NCI-H526 treated with DMSO at 0.1 percent for 48 hours (cell line): ENCODE measurements at regions not wholly inside any gene's neighbourhood (a gene's known extent, or its start where the extent isn't known, plus 50 kb on each side); places are given as distances from the start of the nearest gene placed in this dataset.
"Not testable (repeated sequence)": the region's sequence is repeated elsewhere in the genome, so short reads cannot be mapped to it uniquely, and the experiment has no call there.

Source experiments
- DNase-seq: peaks from one replicate; lab custom pipeline; 2025; lab: John Stamatoyannopoulos, UW

GRCh38 chr15:29511663-29512062 is 242.0 kb upstream of the NSMCE3 start:
- no peak for DNase-seq

GRCh38 chr15:29505535-29505934 is 235.9 kb upstream of the NSMCE3 start:
- DNase-seq = not testable (repeated sequence)

DNA sequence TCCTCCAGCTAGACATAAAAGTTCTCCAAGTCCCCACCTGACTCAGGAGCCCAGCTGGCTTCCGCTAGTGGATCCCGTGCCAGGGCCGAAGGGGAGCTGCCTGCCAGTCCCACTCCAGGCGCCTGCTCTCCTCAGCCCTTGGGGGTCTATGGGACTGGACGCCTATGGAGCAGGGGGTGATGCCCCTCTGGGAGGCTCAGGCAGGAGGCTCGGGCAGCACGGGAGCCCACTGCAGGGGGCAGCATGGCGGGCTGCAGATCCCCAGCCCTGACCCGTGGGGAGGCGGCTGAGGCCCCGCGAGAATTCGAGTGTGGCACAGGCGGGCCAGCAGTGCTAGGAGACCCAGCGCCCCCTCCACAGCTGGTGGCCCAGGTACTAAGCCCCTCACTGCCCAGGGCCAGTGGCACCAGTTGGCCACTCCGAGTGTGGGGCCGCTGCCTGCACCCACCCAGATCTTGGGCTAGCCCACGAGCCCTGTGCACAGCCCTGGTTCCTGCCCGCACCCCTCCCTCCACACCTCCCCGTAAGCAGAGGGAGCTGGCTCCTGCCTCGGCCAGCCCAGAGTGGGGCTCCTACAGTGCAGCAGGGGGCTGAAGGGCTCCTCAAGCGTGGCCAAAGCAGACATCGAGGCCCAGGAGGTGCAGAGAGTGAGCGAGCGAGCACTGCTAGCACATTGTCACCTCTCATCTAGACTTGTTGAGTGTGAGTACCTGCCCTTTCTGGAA is 221.3 kb upstream of the NSMCE3 start:
- no peak for DNase-seq

DNA sequence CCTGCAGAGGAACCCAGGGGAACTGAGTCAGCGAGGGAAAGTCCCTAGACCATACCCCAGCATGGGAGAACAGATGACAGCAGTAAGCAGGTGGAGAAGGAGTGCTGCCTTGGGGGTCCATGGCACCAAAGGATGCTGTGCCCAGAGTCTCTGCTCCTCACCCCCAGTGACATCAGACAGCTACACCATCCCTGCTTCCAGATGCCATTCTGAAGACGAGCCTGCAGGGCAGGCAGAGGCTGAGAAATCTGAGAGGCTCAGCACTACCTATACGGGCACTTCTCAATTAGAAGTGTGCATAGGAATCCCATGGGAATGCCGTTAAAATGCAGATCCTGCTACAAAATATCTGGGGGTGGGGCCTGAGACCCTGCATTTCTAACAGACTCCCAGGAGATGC is 211.3 kb upstream of the NSMCE3 start:
- DNase-seq = no peak

DNA sequence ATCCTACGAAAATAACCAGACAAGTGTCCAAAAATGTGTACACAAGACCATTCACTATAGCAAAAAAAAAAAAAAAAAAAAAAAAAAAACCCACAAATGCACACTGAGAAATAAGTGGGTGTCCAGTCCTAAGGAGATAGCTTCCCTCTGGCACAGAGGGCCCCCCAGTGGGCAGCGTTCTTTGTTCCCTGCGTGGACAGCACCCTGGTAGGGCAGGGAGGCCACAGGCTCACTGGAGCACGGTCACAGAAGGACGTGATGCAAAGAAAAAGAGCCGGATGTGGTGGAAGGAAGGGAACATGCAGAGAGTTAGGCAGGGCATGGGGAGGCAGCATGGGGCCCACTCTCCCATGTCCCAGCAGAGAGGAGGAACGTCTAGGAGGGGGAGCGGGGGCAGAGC is 210.7 kb upstream of the NSMCE3 start:
- DNase-seq = no peak

DNA sequence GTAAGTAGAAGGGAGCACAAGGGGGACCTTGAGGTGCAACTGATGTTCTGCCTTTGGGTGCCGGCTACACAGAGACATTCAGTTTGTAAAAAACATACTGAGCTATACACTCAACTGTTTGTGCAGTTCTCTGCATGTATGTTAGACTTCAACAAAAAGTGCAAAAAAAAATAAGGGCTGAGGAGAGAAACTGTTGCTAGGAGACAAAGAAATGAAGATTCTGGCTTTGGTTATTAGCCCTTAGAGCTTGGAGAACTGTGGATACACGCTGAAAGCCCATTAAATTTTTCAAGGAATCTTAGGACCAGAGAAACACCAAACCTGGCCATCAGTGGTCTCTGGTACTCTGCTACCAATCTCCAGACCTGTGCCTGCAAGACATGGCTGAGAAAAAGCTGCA is 207.6 kb upstream of the NSMCE3 start:
- no peak for DNase-seq

GRCh38 chr15:29476503-29477080 is 207.0 kb upstream of the NSMCE3 start:
- DNase-seq = no peak

GRCh38 chr15:29475096-29475495 is 205.5 kb upstream of the NSMCE3 start:
- no peak for DNase-seq

- DNase-seq = no peak
Observed at GRCh38 chr15:29473621-29474105, 204.0 kb upstream of the NSMCE3 start.

DNA sequence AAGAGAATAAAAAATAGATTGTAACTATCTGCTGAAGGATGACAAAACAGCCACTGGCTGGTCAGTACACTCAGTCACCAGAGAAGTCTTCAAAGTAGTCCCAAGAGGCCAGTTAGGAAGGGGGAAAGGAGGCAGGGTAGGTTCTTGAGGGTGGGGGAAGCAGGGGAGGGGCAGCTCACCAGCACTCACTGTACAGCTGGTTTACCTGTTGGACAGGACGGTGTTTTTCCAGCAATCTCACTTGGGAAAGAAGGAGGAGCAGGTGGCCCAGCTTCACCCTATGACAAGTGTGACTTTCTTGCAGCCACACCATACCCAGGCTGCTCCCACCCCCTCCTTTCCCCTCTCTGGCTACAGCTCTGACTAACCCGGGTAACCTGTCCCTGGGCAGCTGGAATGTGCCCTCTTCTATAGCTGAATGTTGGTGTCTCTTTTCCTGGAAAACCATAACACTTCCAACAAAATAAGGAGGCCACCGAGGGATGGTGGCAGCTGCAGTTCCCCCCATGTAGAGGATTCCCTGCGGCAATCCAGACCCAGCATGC is 203.4 kb upstream of the NSMCE3 start:
- no peak for DNase-seq

GRCh38 chr15:29471757-29472156 is 202.1 kb upstream of the NSMCE3 start:
- no peak for DNase-seq

DNA sequence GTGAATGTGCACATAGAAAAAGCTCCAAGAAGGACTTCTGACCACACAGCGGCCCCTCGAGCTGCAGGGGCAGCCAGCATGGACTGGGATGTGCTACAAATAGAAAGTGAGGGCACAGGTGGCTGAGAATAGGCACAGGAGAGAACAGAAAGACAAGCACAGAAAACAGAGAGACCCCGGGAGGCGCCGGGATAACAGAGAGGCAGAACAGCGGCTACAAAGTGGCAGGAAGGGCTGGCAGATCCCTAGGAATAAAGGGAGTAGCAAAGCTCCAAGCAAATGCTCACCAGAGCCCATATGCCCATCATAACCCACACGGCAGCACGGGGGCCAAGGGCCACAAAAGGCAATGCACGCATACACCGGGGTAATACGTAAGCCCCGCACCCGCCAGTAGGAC is 201.7 kb upstream of the NSMCE3 start:
- DNase-seq = no peak

- DNase-seq = no peak
Observed at GRCh38 chr15:29470794-29471193, 201.2 kb upstream of the NSMCE3 start.

- DNase-seq = no peak
Observed at GRCh38 chr15:29470311-29470710, 200.7 kb upstream of the NSMCE3 start.

DNA sequence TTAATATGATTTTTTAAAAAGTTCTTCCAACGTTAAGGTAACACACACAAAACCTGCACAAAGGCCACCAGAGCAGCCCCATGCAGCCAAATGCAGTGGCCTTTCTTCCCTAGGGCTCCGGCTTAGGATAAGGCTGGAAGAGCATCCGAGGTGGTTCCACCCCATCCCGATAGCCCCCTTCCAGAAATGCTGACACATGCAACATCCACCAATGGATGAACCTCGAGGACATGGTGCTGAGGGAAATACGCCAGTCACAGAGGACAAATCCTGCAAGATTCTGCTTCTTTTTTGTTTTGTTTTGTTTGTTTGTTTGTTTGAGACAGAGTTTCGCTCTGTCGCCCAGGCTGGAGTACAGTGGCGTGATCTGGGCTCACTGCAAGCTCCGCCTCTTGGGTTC is 199.3 kb upstream of the NSMCE3 start:
- DNase-seq = no peak

DNA sequence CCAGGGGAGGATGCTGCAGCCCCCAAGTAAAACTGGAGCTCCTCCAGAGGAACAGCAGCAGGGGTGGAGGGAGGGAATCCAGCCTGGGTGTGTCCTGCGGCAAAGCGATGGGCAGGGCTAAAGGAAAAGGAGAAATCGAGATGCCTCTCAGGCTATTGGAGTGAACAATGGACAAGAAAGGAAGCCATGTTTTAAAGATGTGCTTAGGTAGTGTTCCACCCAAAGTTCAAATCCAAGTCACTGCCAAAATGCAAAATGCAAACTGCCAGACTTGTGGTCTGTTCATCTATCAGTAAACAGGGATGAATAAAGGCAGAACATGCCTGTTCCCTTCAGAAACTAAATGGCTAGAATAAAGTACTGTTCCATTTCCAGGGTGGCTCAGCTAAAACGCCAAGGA is 197.5 kb upstream of the NSMCE3 start:
- no peak for DNase-seq

DNA sequence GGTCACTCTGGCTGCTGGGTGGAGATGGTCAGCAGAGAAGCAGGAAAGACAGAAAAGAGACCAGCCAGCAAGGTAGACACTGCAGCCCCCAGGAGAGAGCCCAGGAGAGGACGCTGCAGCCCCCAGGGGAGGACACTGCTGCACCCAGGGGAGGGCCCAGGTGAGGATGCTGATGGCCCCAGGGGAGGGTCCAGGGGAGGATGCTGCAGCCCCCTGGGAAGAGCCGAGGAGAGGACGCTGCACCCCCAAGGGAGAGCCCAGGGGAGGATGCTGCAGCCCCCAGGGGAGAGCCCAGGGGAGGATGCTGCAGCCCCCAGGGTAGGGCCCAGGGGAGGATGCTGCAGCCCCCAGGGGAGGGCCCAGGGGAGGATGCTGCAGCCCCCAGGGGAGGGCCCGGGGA is 196.7 kb upstream of the NSMCE3 start:
- no peak for DNase-seq

- no peak for DNase-seq
Observed at GRCh38 chr15:29465816-29466215, 196.2 kb upstream of the NSMCE3 start.

DNA sequence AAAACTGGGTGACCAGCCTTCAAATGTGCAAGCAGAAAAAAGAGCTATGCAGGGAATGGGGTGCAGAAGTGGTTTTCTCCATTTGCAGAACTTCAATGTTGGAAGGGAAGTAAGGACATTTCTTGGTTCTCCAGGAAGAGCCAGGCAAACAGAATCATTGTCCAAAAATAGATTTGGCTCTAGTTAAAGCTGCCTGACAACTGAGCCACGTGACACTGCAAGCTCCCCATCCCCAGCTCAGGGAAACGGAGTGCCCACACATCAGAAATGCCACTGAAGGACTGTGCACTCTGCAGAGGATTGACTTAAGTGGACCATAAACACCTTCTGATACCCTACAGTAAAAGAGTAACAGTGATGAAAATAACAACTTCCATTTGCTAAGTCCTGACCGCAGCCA is 195.6 kb upstream of the NSMCE3 start:
- DNase-seq = no peak

- DNase-seq = no peak
Observed at GRCh38 chr15:29461877-29462276, 192.3 kb upstream of the NSMCE3 start.

DNA sequence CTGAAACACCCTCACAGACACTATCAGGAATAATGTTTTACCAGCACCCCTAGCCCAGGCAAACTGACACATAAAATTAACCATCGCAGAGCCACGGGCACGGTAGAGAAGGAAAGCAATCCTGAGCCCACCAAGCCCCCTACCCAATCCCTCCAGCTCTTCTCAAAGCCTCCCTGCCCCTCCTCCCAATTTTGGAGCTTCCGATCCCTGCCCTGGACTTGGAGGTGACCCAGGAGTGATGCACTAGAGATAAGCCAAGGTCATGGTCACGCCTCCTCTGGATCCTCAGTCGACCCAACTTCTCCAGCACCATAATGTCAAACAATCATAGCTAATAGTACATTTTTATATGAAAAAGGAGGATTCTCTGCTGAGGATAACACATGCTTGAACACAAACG is 188.7 kb upstream of the NSMCE3 start:
- no peak for DNase-seq

DNA sequence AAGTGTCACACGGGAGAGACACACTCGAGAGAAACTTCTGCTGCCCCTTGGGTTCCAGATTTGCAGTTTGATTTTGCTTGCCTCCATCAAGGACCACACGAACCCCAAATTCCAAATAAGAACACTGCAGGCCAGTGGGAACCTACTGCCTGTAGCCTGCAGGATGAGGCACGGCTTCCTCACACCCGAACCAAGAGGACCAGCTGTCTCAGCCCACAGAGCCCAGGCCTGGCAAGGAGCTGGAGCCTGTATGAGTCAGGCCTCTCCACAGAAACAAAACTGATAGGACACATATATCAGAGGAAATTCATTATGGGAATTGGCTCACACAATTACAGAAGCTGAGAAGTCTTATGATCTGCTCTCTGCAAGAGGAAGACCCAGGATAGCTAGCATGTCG is 188.1 kb upstream of the NSMCE3 start:
- DNase-seq = no peak

- no peak for DNase-seq
Observed at GRCh38 chr15:29456964-29457363, 187.3 kb upstream of the NSMCE3 start.

GRCh38 chr15:29456255-29456654 is 186.6 kb upstream of the NSMCE3 start:
- no peak for DNase-seq
